Chondrocyte (in vitro differentiated cells): ENCODE measurements at regions not wholly inside any gene's neighbourhood (a gene's known extent, or its start where the extent isn't known, plus 50 kb on each side); places are given as distances from the start of the nearest gene placed in this dataset.
"Not testable (repeated sequence)": the region's sequence is repeated elsewhere in the genome, so short reads cannot be mapped to it uniquely, and the experiment has no call there.

ENCODE experiments used
- DNase-seq: peaks from one replicate; pipeline ENCODE4 v3.0.0; 2021; ENCODE audit warnings: mixed read lengths, low spot score
- H3K27ac Mint-ChIP-seq: one replicate; pipeline ENCODE4 v1.8.0; 2021; ENCODE audit warnings: mild to moderate bottlenecking, moderate library complexity, mixed read lengths; ENCODE audit not compliant: unreplicated experiment
- H3K27me3 Mint-ChIP-seq: 2 replicates; pipeline ENCODE4 v1.8.0; 2021; ENCODE audit warnings: low read depth, mixed read lengths
- H3K36me3 Mint-ChIP-seq: 2 replicates; pipeline ENCODE4 v1.8.0; 2021; ENCODE audit warnings: low read depth, mixed read lengths
- H3K4me1 Mint-ChIP-seq: 2 replicates; pipeline ENCODE4 v1.8.0; 2021; ENCODE audit warnings: low read depth, mild to moderate bottlenecking, mixed read lengths
- H3K4me3 Mint-ChIP-seq: one replicate; pipeline ENCODE4 v1.8.0; 2021; ENCODE audit warnings: mild to moderate bottlenecking, moderate library complexity, mixed read lengths; ENCODE audit not compliant: unreplicated experiment
- H3K9me3 Mint-ChIP-seq: 2 replicates; pipeline ENCODE4 v1.8.0; 2021; ENCODE audit warnings: low read depth, mixed read lengths
- CTCF ChIP-seq: fragments of 200-600 bp; sonication (generic); IDR thresholded peaks from 2 replicates; pipeline ENCODE4 v1.5.0; 2021; ENCODE audit warnings: antibody characterized with exemption, mild to moderate bottlenecking, moderate library complexity

GRCh38 chr10:105559333-105560097 is 918.4 kb downstream of the SORCS3 start:
- no peaks in the 10 kb centered on the region for H3K27me3 Mint-ChIP-seq
- H3K27ac Mint-ChIP-seq: no peak overlapping the region
- H3K4me3 Mint-ChIP-seq: no peak overlapping the region
- peaks cover 3% of the 10 kb centered on the region for H3K9me3 Mint-ChIP-seq
- DNase-seq: no peak
- H3K36me3 Mint-ChIP-seq: no peaks in the 10 kb centered on the region
- TF ChIP-seq CTCF: no peak
- no peaks in the 10 kb centered on the region for H3K4me1 Mint-ChIP-seq

GRCh38 chr10:105550453-105550852 is 909.4 kb downstream of the SORCS3 start:
- H3K9me3 Mint-ChIP-seq: peaks cover 13% of the 10 kb centered on the region
- H3K4me1 Mint-ChIP-seq, H3K36me3 Mint-ChIP-seq, H3K27me3 Mint-ChIP-seq, DNase-seq, H3K4me3 Mint-ChIP-seq, H3K27ac Mint-ChIP-seq: not testable (repeated sequence)

- H3K4me3 Mint-ChIP-seq: no peak overlapping the region
- H3K36me3 Mint-ChIP-seq: no peaks in the 10 kb centered on the region
- DNase-seq: no peak
- H3K4me1 Mint-ChIP-seq: no peaks in the 10 kb centered on the region
- peaks cover 2% of the 10 kb centered on the region for H3K27me3 Mint-ChIP-seq
- TF ChIP-seq CTCF: no peak
- H3K9me3 Mint-ChIP-seq: peaks cover 20% of the 10 kb centered on the region
- H3K27ac Mint-ChIP-seq: no peak overlapping the region
Measured at GRCh38 chr10:105549731-105550130, 908.6 kb downstream of the SORCS3 start.

- H3K27ac Mint-ChIP-seq: no peak overlapping the region
- no peak overlapping the region for H3K4me3 Mint-ChIP-seq
- H3K27me3 Mint-ChIP-seq: peaks cover 2% of the 10 kb centered on the region
Measured at GRCh38 chr10:105545101-105545500, 904.0 kb downstream of the SORCS3 start.

GRCh38 chr10:105540381-105540780 is 899.3 kb downstream of the SORCS3 start:
- Mint-ChIP-seq H3K27ac (no peak overlapping the region), H3K27me3 (peaks cover 3% of the 10 kb centered on the region), H3K4me3 (no peak overlapping the region), H3K36me3 (no peaks in the 10 kb centered on the region), H3K9me3 (peaks cover 15% of the 10 kb centered on the region), H3K4me1 (no peaks in the 10 kb centered on the region)
- no peak for DNase-seq
- TF ChIP-seq CTCF: no peak

More at GRCh38 chr10:105545101-105545500, 904.0 kb downstream of the SORCS3 start:
- DNase-seq: no peak
- TF ChIP-seq CTCF: no peak
- H3K36me3 Mint-ChIP-seq: no peaks in the 10 kb centered on the region
- peaks cover 23% of the 10 kb centered on the region for H3K9me3 Mint-ChIP-seq
- H3K4me1 Mint-ChIP-seq: no peaks in the 10 kb centered on the region

GRCh38 chr10:105538874-105539273 is 897.8 kb downstream of the SORCS3 start:
- Mint-ChIP-seq H3K4me1 (no peaks in the 10 kb centered on the region), H3K36me3 (no peaks in the 10 kb centered on the region), H3K27ac (no peak overlapping the region), H3K4me3 (no peak overlapping the region), H3K27me3 (peaks cover 1% of the 10 kb centered on the region), H3K9me3 (peaks cover 10% of the 10 kb centered on the region)
- TF ChIP-seq CTCF: no peak
- no peak for DNase-seq
